Esophagus muscularis mucosa (tissue), 3 donors: ENCODE measurements at regions not wholly inside any gene's neighbourhood (a gene's known extent, or its start where the extent isn't known, plus 50 kb on each side); places are given as distances from the start of the nearest gene placed in this dataset.

ENCODE experiments used
- CTCF ChIP-seq, 3 experiments: fragments of 200-600 bp in 2 of 3; fragments of 450-650 bp in 1 of 3; sonication (generic) in 2 of 3; IDR thresholded peaks; one replicate each; pipeline ENCODE4 v1.5.1; 2017 to 2019; ENCODE audit warnings: antibody characterized with exemption in 3 of 3, mild to moderate bottlenecking in 2 of 3, moderate library complexity in 1 of 3
- POLR2A ChIP-seq: fragments of 450-650 bp; IDR thresholded peaks from one replicate; pipeline ENCODE4 v1.6.1; 2017; ENCODE audit warnings: antibody characterized with exemption, moderate library complexity, mild to moderate bottlenecking, low read depth
- POLR2AphosphoS5 ChIP-seq, 2 donors: sonication (generic); formaldehyde crosslinking; IDR thresholded peaks; one replicate each; pipeline ENCODE4 v1.6.1; 2017; ENCODE audit warnings: antibody characterized with exemption in 2 of 2

- TF ChIP-seq POLR2A (no peak), CTCF (IDR thresholded peaks at IDR 0.05) (no peak), POLR2AphosphoS5 (IDR thresholded peaks at IDR 0.05) (no peak)
Observed at GRCh38 chr20:60274717-60275116, 316.5 kb downstream of the CDH26 start.
